PC-9 (cell line): ENCODE measurements at regions not wholly inside any gene's neighbourhood (a gene's known extent, or its start where the extent isn't known, plus 50 kb on each side); places are given as distances from the start of the nearest gene placed in this dataset.

Experiments
- BruUV-seq: library from RNA; stranded (reverse); fragments of 400-500 nt; replicated peaks from 2 replicates; lab custom pipeline; 2021; lab: Mats Ljungman, UMichigan
- CTCF ChIA-PET: fragments of 300-600 bp; sonication (Branson Sonifier 250); formaldehyde crosslinking; loops from one replicate; lab custom pipeline; 2022; ENCODE audit warnings: antibody characterized with exemption; lab: Charles Lee
- POLR2A ChIA-PET: fragments of 300-600 bp; sonication (Branson Sonifier 250); formaldehyde crosslinking; loops from one replicate; lab custom pipeline; 2022; ENCODE audit warnings: antibody characterized with exemption; ENCODE audit not compliant: unreplicated experiment; lab: Charles Lee
- DNase-seq, 2 experiments: peaks; one replicate each; pipeline versions ENCODE4 v3.0.0 to v3.0.0-alpha.2; 2015 to 2022; ENCODE audit warnings: mixed read lengths in 1 of 2
- H2AFZ ChIP-seq: fragments of 200-600 bp; sonication (generic); 2 replicates; pipeline ENCODE4 v1.8.1; 2017; ENCODE audit warnings: antibody characterized with exemption
- H3F3A ChIP-seq: fragments of 200-600 bp; sonication (generic); 2 replicates; pipeline ENCODE4 v1.8.1; 2017; ENCODE audit warnings: antibody characterized with exemption, mild to moderate bottlenecking, low read depth; ENCODE audit not compliant: insufficient read depth
- H3K27ac ChIP-seq: fragments of 200-600 bp; sonication (generic); 2 replicates; pipeline ENCODE4 v1.6.1; 2016; ENCODE audit warnings: mixed run types
- H3K27me3 ChIP-seq: fragments of 200-600 bp; sonication (generic); 2 replicates; pipeline ENCODE4 v1.6.1; 2016; ENCODE audit warnings: low read depth, mixed run types; ENCODE audit not compliant: insufficient read depth
- H3K36me3 ChIP-seq: fragments of 200-600 bp; sonication (generic); 2 replicates; pipeline ENCODE4 v1.6.1; 2016; ENCODE audit warnings: low read depth, mixed run types
- H3K4me1 ChIP-seq: fragments of 200-600 bp; sonication (generic); replicated peaks from 2 replicates; pipeline ENCODE4 v1.6.1; 2016; ENCODE audit warnings: mixed run types; ENCODE audit not compliant: insufficient read depth
- H3K4me2 ChIP-seq: fragments of 200-600 bp; sonication (generic); 2 replicates; pipeline ENCODE4 v1.6.1; 2017; ENCODE audit warnings: mixed run types
- H3K4me3 ChIP-seq: fragments of 200-600 bp; sonication (generic); 2 replicates; pipeline ENCODE4 v1.6.1; 2016; ENCODE audit warnings: mixed run types
- H3K79me2 ChIP-seq: fragments of 200-600 bp; sonication (generic); 2 replicates; pipeline ENCODE4 v1.6.1; 2017; ENCODE audit warnings: low read depth, mixed run types
- H3K9me2 ChIP-seq: fragments of 200-600 bp; sonication (generic); 2 replicates; pipeline ENCODE4 v1.8.1; 2017; ENCODE audit warnings: mild to moderate bottlenecking; ENCODE audit not compliant: insufficient read depth
- H3K9me3 ChIP-seq: fragments of 200-600 bp; sonication (generic); 2 replicates; pipeline ENCODE4 v1.8.1; 2016; ENCODE audit warnings: low read depth; ENCODE audit not compliant: insufficient read depth
- H4K20me1 ChIP-seq: fragments of 200-600 bp; sonication (generic); 2 replicates; pipeline ENCODE4 v1.8.1; 2017; ENCODE audit not compliant: insufficient read depth
- CTCF ChIP-seq: fragments of 200-600 bp; sonication (generic); conservative IDR thresholded peaks from 2 replicates; pipeline ENCODE4 v1.6.1; 2017; ENCODE audit warnings: mixed run types, antibody characterized with exemption, mild to moderate bottlenecking, moderate library complexity
- EZH2 ChIP-seq: fragments of 200-600 bp; sonication (generic); IDR thresholded peaks from 2 replicates; pipeline ENCODE4 v1.8.0; 2017; ENCODE audit warnings: antibody characterized with exemption, low read depth
- intact Hi-C: fragments of 100-400 bp; cut with micrococcal nuclease; formaldehyde crosslinking; loops from one replicate; pipeline ENCODE4 v1.10.0; 2022; ENCODE audit not compliant: unreplicated experiment

- H3K4me2 ChIP-seq = no peak overlapping the region
- no peak for DNase-seq
- ChIA-PET CTCF (no interaction called here), POLR2A (no interaction called here)
- no peaks in the 10 kb centered on the region for H3K79me2 ChIP-seq
- intact Hi-C loops = loop anchor here (10.0 kb wide), 1 partner anchor 361 kb away; no protein-coding TSS in a partner anchor
- H3K4me3 ChIP-seq = no peak overlapping the region
- no peaks in the 10 kb centered on the region; the same call in 1 of the 2 replicates for H4K20me1 ChIP-seq
- no peaks in the 10 kb centered on the region for H3F3A ChIP-seq
- BruUV-seq = no TSS peak
- H3K36me3 ChIP-seq = no peaks in the 10 kb centered on the region
- no peaks in the 10 kb centered on the region for H3K9me2 ChIP-seq
- no peak overlapping the region for H2AFZ ChIP-seq
- no peaks in the 10 kb centered on the region for H3K9me3 ChIP-seq
- no peak for TF ChIP-seq EZH2
- TF ChIP-seq CTCF = no peak
- peaks cover 34% of the 10 kb centered on the region; the same call in 1 of the 2 replicates for H3K27me3 ChIP-seq
- no peak overlapping the region for H3K27ac ChIP-seq
- no peaks in the 10 kb centered on the region for H3K4me1 ChIP-seq
Measured at GRCh38 chr5:7073666-7074065, 322.3 kb upstream of the ADCY2 start.

- H2AFZ ChIP-seq = no peak overlapping the region
- BruUV-seq = no TSS peak
- DNase-seq = no peak
- TF ChIP-seq EZH2 = no peak
- TF ChIP-seq CTCF = no peak
- no peaks in the 10 kb centered on the region for H3K79me2 ChIP-seq
- H3F3A ChIP-seq = no peaks in the 10 kb centered on the region
- no peaks in the 10 kb centered on the region; the same call in 1 of the 2 replicates for H4K20me1 ChIP-seq
- ChIA-PET POLR2A (no interaction called here), CTCF (no interaction called here)
- H3K9me2 ChIP-seq = no peaks in the 10 kb centered on the region
- no peaks in the 10 kb centered on the region for H3K4me1 ChIP-seq
- H3K4me3 ChIP-seq = no peak overlapping the region
- no peaks in the 10 kb centered on the region for H3K9me3 ChIP-seq
- H3K36me3 ChIP-seq = no peaks in the 10 kb centered on the region
- intact Hi-C loops = loop anchor here (10.0 kb wide), 1 partner anchor 361 kb away; no protein-coding TSS in a partner anchor
- H3K27ac ChIP-seq = no peak overlapping the region
- H3K27me3 ChIP-seq = peaks cover 36% of the 10 kb centered on the region; the same call in 1 of the 2 replicates
- no peak overlapping the region for H3K4me2 ChIP-seq
Measured at GRCh38 chr5:7074176-7074575, 321.8 kb upstream of the ADCY2 start.

GRCh38 chr5:7075470-7075869 lies 320.5 kb upstream of the ADCY2 start:
- no peaks in the 10 kb centered on the region for H3F3A ChIP-seq
- intact Hi-C loops = loop anchor here (10.0 kb wide), 1 partner anchor 359 kb away; no protein-coding TSS in a partner anchor
- no peak for TF ChIP-seq EZH2
- H3K4me2 ChIP-seq = no peak overlapping the region
- BruUV-seq = no TSS peak
- H3K27ac ChIP-seq = no peak overlapping the region
- H2AFZ ChIP-seq = no peak overlapping the region
- no peaks in the 10 kb centered on the region for H3K4me1 ChIP-seq
- CTCF ChIA-PET = no interaction called here
- no peaks in the 10 kb centered on the region; the same call in 1 of the 2 replicates for H4K20me1 ChIP-seq
- no peaks in the 10 kb centered on the region for H3K36me3 ChIP-seq
- no peak overlapping the region for H3K4me3 ChIP-seq
- H3K27me3 ChIP-seq = peaks cover 23% of the 10 kb centered on the region; the same call in 1 of the 2 replicates
- H3K9me3 ChIP-seq = no peaks in the 10 kb centered on the region
- DNase-seq = no peak
- no peaks in the 10 kb centered on the region for H3K79me2 ChIP-seq
- POLR2A ChIA-PET = no interaction called here
- H3K9me2 ChIP-seq = no peaks in the 10 kb centered on the region

GRCh38 chr5:7078101-7078500 lies 317.8 kb upstream of the ADCY2 start:
- ChIA-PET CTCF (no interaction called here), POLR2A (no interaction called here)
- no TSS peak for BruUV-seq
- DNase-seq = no peak
- no peaks in the 10 kb centered on the region for H3K4me1 ChIP-seq
- no peaks in the 10 kb centered on the region for H3K36me3 ChIP-seq
- H3K27me3 ChIP-seq = peaks cover 24% of the 10 kb centered on the region; the same call in 1 of the 2 replicates
- TF ChIP-seq CTCF = no peak
- TF ChIP-seq EZH2 = no peak
- H3K27ac ChIP-seq = no peak overlapping the region
- no peaks in the 10 kb centered on the region for H4K20me1 ChIP-seq
- H3K4me2 ChIP-seq = no peak overlapping the region
- H3K4me3 ChIP-seq = no peak overlapping the region
- H3K9me2 ChIP-seq = no peaks in the 10 kb centered on the region
- intact Hi-C loops = loop anchor here (10.0 kb wide), 1 partner anchor 357 kb away; no protein-coding TSS in a partner anchor
- H2AFZ ChIP-seq = no peak overlapping the region
- H3F3A ChIP-seq = no peaks in the 10 kb centered on the region
- H3K79me2 ChIP-seq = no peaks in the 10 kb centered on the region
- no peaks in the 10 kb centered on the region for H3K9me3 ChIP-seq
